Chondrocyte (in vitro differentiated cells): ENCODE measurements at regions not wholly inside any gene's neighbourhood (a gene's known extent, or its start where the extent isn't known, plus 50 kb on each side); places are given as distances from the start of the nearest gene placed in this dataset.

Source experiments
- DNase-seq: peaks from one replicate; pipeline ENCODE4 v3.0.0; 2021; ENCODE audit warnings: mixed read lengths, low spot score
- H3K27ac Mint-ChIP-seq: one replicate; pipeline ENCODE4 v1.8.0; 2021; ENCODE audit warnings: mild to moderate bottlenecking, moderate library complexity, mixed read lengths; ENCODE audit not compliant: unreplicated experiment
- H3K27me3 Mint-ChIP-seq: 2 replicates; pipeline ENCODE4 v1.8.0; 2021; ENCODE audit warnings: low read depth, mixed read lengths
- H3K36me3 Mint-ChIP-seq: 2 replicates; pipeline ENCODE4 v1.8.0; 2021; ENCODE audit warnings: low read depth, mixed read lengths
- H3K4me1 Mint-ChIP-seq: 2 replicates; pipeline ENCODE4 v1.8.0; 2021; ENCODE audit warnings: low read depth, mild to moderate bottlenecking, mixed read lengths
- H3K4me3 Mint-ChIP-seq: one replicate; pipeline ENCODE4 v1.8.0; 2021; ENCODE audit warnings: mild to moderate bottlenecking, moderate library complexity, mixed read lengths; ENCODE audit not compliant: unreplicated experiment
- H3K9me3 Mint-ChIP-seq: 2 replicates; pipeline ENCODE4 v1.8.0; 2021; ENCODE audit warnings: low read depth, mixed read lengths
- CTCF ChIP-seq: fragments of 200-600 bp; sonication (generic); IDR thresholded peaks from 2 replicates; pipeline ENCODE4 v1.5.0; 2021; ENCODE audit warnings: antibody characterized with exemption, mild to moderate bottlenecking, moderate library complexity

GRCh38 chr2:16950436-16950835, 284.8 kb upstream of the CYRIA start:
- Mint-ChIP-seq H3K27ac (no peak overlapping the region), H3K9me3 (no peaks in the 10 kb centered on the region), H3K36me3 (no peaks in the 10 kb centered on the region), H3K27me3 (peaks cover 11% of the 10 kb centered on the region), H3K4me3 (no peak overlapping the region), H3K4me1 (no peaks in the 10 kb centered on the region)
- TF ChIP-seq CTCF: no peak
- DNase-seq: no peak

- Mint-ChIP-seq H3K27ac (no peak overlapping the region), H3K27me3 (peaks cover 11% of the 10 kb centered on the region), H3K4me1 (no peaks in the 10 kb centered on the region), H3K4me3 (no peak overlapping the region), H3K36me3 (no peaks in the 10 kb centered on the region), H3K9me3 (no peaks in the 10 kb centered on the region)
- no peak for TF ChIP-seq CTCF
- DNase-seq: no peak
These were observed 283.1 kb upstream of the CYRIA start for GRCh38 chr2:16948710-16949109.

- no peaks in the 10 kb centered on the region for H3K4me1 Mint-ChIP-seq
- H3K4me3 Mint-ChIP-seq: no peak overlapping the region
- H3K27me3 Mint-ChIP-seq: peaks cover 9% of the 10 kb centered on the region
- no peak for DNase-seq
- H3K36me3 Mint-ChIP-seq: no peaks in the 10 kb centered on the region
- no peaks in the 10 kb centered on the region for H3K9me3 Mint-ChIP-seq
- no peak for TF ChIP-seq CTCF
- H3K27ac Mint-ChIP-seq: no peak overlapping the region
These were observed 282.4 kb upstream of the CYRIA start for GRCh38 chr2:16948053-16948452.

GRCh38 chr2:16943279-16943958, 277.8 kb upstream of the CYRIA start:
- H3K9me3 Mint-ChIP-seq: peaks cover 2% of the 10 kb centered on the region
- no peak overlapping the region for H3K27ac Mint-ChIP-seq
- TF ChIP-seq CTCF: no peak
- no peak overlapping the region for H3K4me3 Mint-ChIP-seq
- no peaks in the 10 kb centered on the region for H3K4me1 Mint-ChIP-seq
- H3K27me3 Mint-ChIP-seq: no peaks in the 10 kb centered on the region
- no peak for DNase-seq
- no peaks in the 10 kb centered on the region for H3K36me3 Mint-ChIP-seq

- no peak for TF ChIP-seq CTCF
- H3K27ac Mint-ChIP-seq: no peak overlapping the region
- DNase-seq: no peak
- no peaks in the 10 kb centered on the region for H3K27me3 Mint-ChIP-seq
- H3K9me3 Mint-ChIP-seq: peaks cover 2% of the 10 kb centered on the region
- no peaks in the 10 kb centered on the region for H3K36me3 Mint-ChIP-seq
- H3K4me3 Mint-ChIP-seq: no peak overlapping the region
- H3K4me1 Mint-ChIP-seq: no peaks in the 10 kb centered on the region
These were observed 274.6 kb upstream of the CYRIA start for GRCh38 chr2:16940214-16940613.
